OCI-LY1 (cell line): ENCODE measurements at regions not wholly inside any gene's neighbourhood (a gene's known extent, or its start where the extent isn't known, plus 50 kb on each side); places are given as distances from the start of the nearest gene placed in this dataset.

Source experiments
- H2AFZ ChIP-seq: fragments of 200-600 bp; sonication (generic), shearing (Covaris generic); 2 replicates; pipeline ENCODE4 v1.6.0; 2014; ENCODE audit warnings: antibody characterized with exemption, mild to moderate bottlenecking, low read length
- H3F3A ChIP-seq: fragments of 200-600 bp; sonication (generic), shearing (Covaris generic); 2 replicates; pipeline ENCODE4 v1.6.0; 2014; ENCODE audit warnings: mild to moderate bottlenecking, antibody characterized with exemption, low read length, moderate library complexity; ENCODE audit not compliant: insufficient read depth
- H3K27ac ChIP-seq: fragments of 200-600 bp; sonication (generic); 2 replicates; pipeline ENCODE4 v1.5.1; 2014; ENCODE audit warnings: low read length, mixed run types, mild to moderate bottlenecking, low read depth; ENCODE audit not compliant: poor library complexity, severe bottlenecking
- H3K27me3 ChIP-seq: fragments of 200-600 bp; sonication (generic); 2 replicates; pipeline ENCODE4 v1.6.0; 2014; ENCODE audit warnings: antibody characterized with exemption, mild to moderate bottlenecking, low read length, moderate library complexity; ENCODE audit not compliant: insufficient read depth
- H3K36me3 ChIP-seq: fragments of 200-600 bp; sonication (generic); 2 replicates; pipeline ENCODE4 v1.6.1; 2014; ENCODE audit warnings: mild to moderate bottlenecking, antibody characterized with exemption, low read length, moderate library complexity, mixed read lengths; ENCODE audit not compliant: insufficient read depth
- H3K4me1 ChIP-seq: fragments of 200-600 bp; sonication (generic); 2 replicates; pipeline ENCODE4 v1.5.1; 2014; ENCODE audit warnings: mild to moderate bottlenecking, low read length, moderate library complexity; ENCODE audit not compliant: insufficient read depth, severe bottlenecking
- H3K4me2 ChIP-seq: fragments of 200-600 bp; sonication (generic), shearing (Covaris generic); 2 replicates; pipeline ENCODE4 v1.6.1; 2014; ENCODE audit warnings: low read length
- H3K4me3 ChIP-seq: fragments of 200-600 bp; sonication (generic); 2 replicates; pipeline ENCODE4 v1.5.1; 2014; ENCODE audit warnings: low read length, low read depth, mild to moderate bottlenecking, mixed read lengths; ENCODE audit not compliant: poor library complexity, severe bottlenecking
- H3K79me2 ChIP-seq: fragments of 200-600 bp; shearing (Covaris generic); 2 replicates; pipeline ENCODE4 v1.6.1; 2016; ENCODE audit warnings: mixed run types, low read length, mixed read lengths; ENCODE audit not compliant: insufficient read depth
- H3K9ac ChIP-seq: fragments of 200-600 bp; sonication (generic), shearing (Covaris generic); 2 replicates; pipeline ENCODE4 v1.6.1; 2014; ENCODE audit warnings: mild to moderate bottlenecking, low read length, mixed read lengths
- H3K9me2 ChIP-seq: fragments of 200-600 bp; sonication (generic), shearing (Covaris generic); 2 replicates; pipeline ENCODE4 v1.6.1; 2014; ENCODE audit warnings: low read depth, mild to moderate bottlenecking, low read length, mixed read lengths
- H3K9me3 ChIP-seq: fragments of 200-600 bp; shearing (Covaris generic); 2 replicates; pipeline ENCODE4 v1.6.1; 2014; ENCODE audit warnings: low read length, mixed read lengths
- H4K20me1 ChIP-seq: fragments of 200-600 bp; sonication (generic), shearing (Covaris generic); 2 replicates; pipeline ENCODE4 v1.6.0; 2016; ENCODE audit warnings: mild to moderate bottlenecking, low read length; ENCODE audit not compliant: insufficient read depth
- EZH2 ChIP-seq: fragments of 200-600 bp; sonication (generic), shearing (Covaris generic); IDR thresholded peaks from 2 replicates; pipeline ENCODE4 v1.8.0; 2017; ENCODE audit warnings: borderline replicate concordance, mixed run types, mild to moderate bottlenecking, antibody characterized with exemption, low read length, moderate library complexity, mixed read lengths
- TF ChIP-seq, protein P1 (sequence below): fragments of 200-600 bp; sonication (generic), shearing (Covaris generic); IDR thresholded peaks from 2 replicates; pipeline ENCODE4 v1.5.1; 2017; ENCODE audit warnings: mild to moderate bottlenecking, antibody characterized with exemption, low read length, moderate library complexity, mixed read lengths

DNA sequence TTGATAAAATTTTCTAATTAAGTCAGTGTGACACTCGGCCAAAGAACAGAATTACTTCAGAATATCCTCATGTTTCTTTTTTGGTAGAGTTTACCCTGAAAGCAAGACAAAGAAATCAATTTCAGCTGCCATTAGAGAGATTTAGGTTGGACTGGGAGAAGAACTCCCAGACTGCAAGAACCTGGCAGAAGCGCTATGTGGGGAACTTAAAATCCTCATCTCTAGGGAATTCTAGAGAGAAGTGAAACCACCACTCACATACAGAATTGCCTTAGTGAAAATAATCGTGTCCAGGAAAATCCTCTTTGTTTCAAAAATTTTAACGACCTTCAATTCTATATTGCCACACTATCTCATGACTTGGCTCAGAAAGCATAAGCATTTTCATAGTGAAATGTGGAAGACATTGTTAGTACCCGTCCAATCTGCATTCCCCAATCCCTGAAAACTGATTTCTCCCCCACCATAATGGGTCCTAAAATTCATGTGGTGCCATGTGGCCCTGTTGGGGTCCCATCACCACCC lies 297.3 kb upstream of the MEIS1 start:
- H2AFZ ChIP-seq, result no peak overlapping the region
- no peak overlapping the region for H3K9ac ChIP-seq
- H3K79me2 ChIP-seq, result no peaks in the 10 kb centered on the region
- H3K4me2 ChIP-seq, result no peak overlapping the region
- no peaks in the 10 kb centered on the region for H3K27me3 ChIP-seq
- no peaks in the 10 kb centered on the region for H4K20me1 ChIP-seq
- H3K9me3 ChIP-seq, result no peaks in the 10 kb centered on the region
- H3K27ac ChIP-seq, result no peak overlapping the region
- no peaks in the 10 kb centered on the region for H3K4me1 ChIP-seq
- no peak overlapping the region for H3K4me3 ChIP-seq
- H3K36me3 ChIP-seq, result no peaks in the 10 kb centered on the region
- H3K9me2 ChIP-seq, result no peaks in the 10 kb centered on the region
- TF ChIP-seq EZH2, result no peak
- TF ChIP-seq, protein P1, sequence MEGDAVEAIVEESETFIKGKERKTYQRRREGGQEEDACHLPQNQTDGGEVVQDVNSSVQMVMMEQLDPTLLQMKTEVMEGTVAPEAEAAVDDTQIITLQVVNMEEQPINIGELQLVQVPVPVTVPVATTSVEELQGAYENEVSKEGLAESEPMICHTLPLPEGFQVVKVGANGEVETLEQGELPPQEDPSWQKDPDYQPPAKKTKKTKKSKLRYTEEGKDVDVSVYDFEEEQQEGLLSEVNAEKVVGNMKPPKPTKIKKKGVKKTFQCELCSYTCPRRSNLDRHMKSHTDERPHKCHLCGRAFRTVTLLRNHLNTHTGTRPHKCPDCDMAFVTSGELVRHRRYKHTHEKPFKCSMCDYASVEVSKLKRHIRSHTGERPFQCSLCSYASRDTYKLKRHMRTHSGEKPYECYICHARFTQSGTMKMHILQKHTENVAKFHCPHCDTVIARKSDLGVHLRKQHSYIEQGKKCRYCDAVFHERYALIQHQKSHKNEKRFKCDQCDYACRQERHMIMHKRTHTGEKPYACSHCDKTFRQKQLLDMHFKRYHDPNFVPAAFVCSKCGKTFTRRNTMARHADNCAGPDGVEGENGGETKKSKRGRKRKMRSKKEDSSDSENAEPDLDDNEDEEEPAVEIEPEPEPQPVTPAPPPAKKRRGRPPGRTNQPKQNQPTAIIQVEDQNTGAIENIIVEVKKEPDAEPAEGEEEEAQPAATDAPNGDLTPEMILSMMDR, result no peak
- H3F3A ChIP-seq, result no peaks in the 10 kb centered on the region

DNA sequence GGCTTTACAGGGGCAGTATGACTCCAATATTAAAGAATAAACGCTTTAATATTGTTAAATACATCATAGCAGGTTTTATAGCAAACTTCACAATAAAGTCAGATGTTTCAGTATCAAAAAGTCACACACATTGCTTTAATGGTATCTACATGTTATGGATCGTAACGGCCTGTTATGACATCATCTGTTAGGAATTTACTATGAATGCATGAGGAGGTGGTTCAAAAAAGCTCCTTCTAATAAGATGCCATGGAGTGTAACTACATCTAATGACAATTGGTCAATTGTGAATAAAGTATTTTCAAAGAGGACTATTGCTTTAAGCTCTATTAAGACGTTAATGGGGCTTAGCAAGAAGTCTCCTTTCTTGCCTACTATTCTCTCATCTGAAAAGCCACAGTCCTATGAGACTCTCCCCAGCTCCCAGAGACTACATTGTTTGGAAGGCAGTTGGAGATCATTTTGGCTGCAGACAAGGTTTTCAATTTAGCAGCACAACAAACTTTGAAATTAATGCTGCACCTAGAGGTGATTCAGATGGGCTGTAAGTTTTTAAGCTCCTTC lies 300.7 kb upstream of the MEIS1 start:
- Histone ChIP-seq H3K9me2 (no peaks in the 10 kb centered on the region), H3F3A (no peaks in the 10 kb centered on the region), H3K27ac (no peak overlapping the region), H3K36me3 (no peaks in the 10 kb centered on the region), H3K4me1 (no peaks in the 10 kb centered on the region), H4K20me1 (no peaks in the 10 kb centered on the region), H3K79me2 (no peaks in the 10 kb centered on the region), H3K27me3 (no peaks in the 10 kb centered on the region), H3K4me2 (no peak overlapping the region), H2AFZ (no peak overlapping the region), H3K9ac (no peak overlapping the region), H3K9me3 (no peaks in the 10 kb centered on the region), H3K4me3 (no peak overlapping the region)
- no peak for TF ChIP-seq EZH2
- TF ChIP-seq, protein P1, result no peak

- Histone ChIP-seq H3K9me3 (no peaks in the 10 kb centered on the region), H3K4me3 (no peak overlapping the region), H3K4me1 (no peaks in the 10 kb centered on the region), H3K9me2 (no peaks in the 10 kb centered on the region), H4K20me1 (no peaks in the 10 kb centered on the region), H3K79me2 (no peaks in the 10 kb centered on the region), H3K9ac (no peak overlapping the region), H3K27ac (no peak overlapping the region), H3K27me3 (no peaks in the 10 kb centered on the region), H3K4me2 (no peak overlapping the region), H2AFZ (no peak overlapping the region), H3F3A (no peaks in the 10 kb centered on the region), H3K36me3 (no peaks in the 10 kb centered on the region)
- TF ChIP-seq, protein P1, result no peak
- no peak for TF ChIP-seq EZH2
These were observed 307.3 kb upstream of the MEIS1 start for GRCh38 chr2:66127656-66128055.
